Cardiac muscle cell (in vitro differentiated cells and primary cell): ENCODE measurements at regions not wholly inside any gene's neighbourhood (a gene's known extent, or its start where the extent isn't known, plus 50 kb on each side); places are given as distances from the start of the nearest gene placed in this dataset.
A peak's percentile ranks its signal among the peaks of the same experiment; 100 is the strongest.

Experiments
- DNase-seq, 2 donors: peaks; one replicate each; pipeline versions ENCODE4 v3.0.0 to v3.0.0-alpha.2; 2010 to 2017; ENCODE audit warnings: low read depth in 1 of 2, low spot score in 1 of 2
- H3K27ac ChIP-seq: fragments of 200-600 bp; sonication (generic); 2 replicates; pipeline ENCODE4 v1.5.1; 2016
- H3K27me3 ChIP-seq: fragments of 200-600 bp; sonication (generic); 2 replicates; pipeline ENCODE4 v1.6.0; 2016; ENCODE audit warnings: control low read depth
- H3K36me3 ChIP-seq: fragments of 200-600 bp; sonication (generic); 2 replicates; pipeline ENCODE4 v1.5.1; 2016; ENCODE audit warnings: control low read depth
- H3K4me1 ChIP-seq: fragments of 200-600 bp; sonication (generic); 2 replicates; pipeline ENCODE4 v1.8.1; 2017; ENCODE audit warnings: low read depth, mild to moderate bottlenecking, mixed run types
- H3K4me3 ChIP-seq: fragments of 200-600 bp; sonication (generic); 2 replicates; pipeline ENCODE4 v1.5.1; 2016; ENCODE audit warnings: mild to moderate bottlenecking
- H3K9me3 ChIP-seq: fragments of 200-600 bp; sonication (generic); 2 replicates; pipeline ENCODE4 v1.5.1; 2017; ENCODE audit warnings: low read depth, mild to moderate bottlenecking, control low read depth
- TF ChIP-seq, protein P1 (sequence below): IDR thresholded peaks from 2 replicates; pipeline ENCODE4 v1.5.1; 2012; ENCODE audit warnings: low read depth, mild to moderate bottlenecking, low read length

GRCh38 chr4:123561525-123561924, 164.9 kb downstream of the SPRY1 start:
- DNase-seq, result no peak
- H3K4me3 ChIP-seq, result no peak overlapping the region
- H3K27ac ChIP-seq, result no peak overlapping the region
- no peaks in the 10 kb centered on the region for H3K36me3 ChIP-seq
- H3K9me3 ChIP-seq, result no peaks in the 10 kb centered on the region
- peaks cover 16% of the 10 kb centered on the region for H3K4me1 ChIP-seq
- H3K27me3 ChIP-seq, result no peaks in the 10 kb centered on the region
- TF ChIP-seq, protein P1, sequence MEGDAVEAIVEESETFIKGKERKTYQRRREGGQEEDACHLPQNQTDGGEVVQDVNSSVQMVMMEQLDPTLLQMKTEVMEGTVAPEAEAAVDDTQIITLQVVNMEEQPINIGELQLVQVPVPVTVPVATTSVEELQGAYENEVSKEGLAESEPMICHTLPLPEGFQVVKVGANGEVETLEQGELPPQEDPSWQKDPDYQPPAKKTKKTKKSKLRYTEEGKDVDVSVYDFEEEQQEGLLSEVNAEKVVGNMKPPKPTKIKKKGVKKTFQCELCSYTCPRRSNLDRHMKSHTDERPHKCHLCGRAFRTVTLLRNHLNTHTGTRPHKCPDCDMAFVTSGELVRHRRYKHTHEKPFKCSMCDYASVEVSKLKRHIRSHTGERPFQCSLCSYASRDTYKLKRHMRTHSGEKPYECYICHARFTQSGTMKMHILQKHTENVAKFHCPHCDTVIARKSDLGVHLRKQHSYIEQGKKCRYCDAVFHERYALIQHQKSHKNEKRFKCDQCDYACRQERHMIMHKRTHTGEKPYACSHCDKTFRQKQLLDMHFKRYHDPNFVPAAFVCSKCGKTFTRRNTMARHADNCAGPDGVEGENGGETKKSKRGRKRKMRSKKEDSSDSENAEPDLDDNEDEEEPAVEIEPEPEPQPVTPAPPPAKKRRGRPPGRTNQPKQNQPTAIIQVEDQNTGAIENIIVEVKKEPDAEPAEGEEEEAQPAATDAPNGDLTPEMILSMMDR, result no peak

- DNase-seq, result peak in 1 of 2 donors; percentile 25
- Histone ChIP-seq H3K36me3 (no peaks in the 10 kb centered on the region), H3K27ac (no peak overlapping the region), H3K4me1 (peaks cover 16% of the 10 kb centered on the region), H3K27me3 (no peaks in the 10 kb centered on the region), H3K4me3 (no peak overlapping the region), H3K9me3 (no peaks in the 10 kb centered on the region)
- TF ChIP-seq, protein P1, result no peak
Observed at GRCh38 chr4:123562994-123563750, 166.6 kb downstream of the SPRY1 start.

GRCh38 chr4:123564758-123565346, 168.3 kb downstream of the SPRY1 start:
- Histone ChIP-seq H3K4me3 (no peak overlapping the region), H3K4me1 (peaks cover 14% of the 10 kb centered on the region), H3K27ac (no peak overlapping the region), H3K36me3 (no peaks in the 10 kb centered on the region), H3K9me3 (no peaks in the 10 kb centered on the region), H3K27me3 (no peaks in the 10 kb centered on the region)
- TF ChIP-seq, protein P1, result peak; percentile 89
- DNase-seq, result peak; percentile 86 to 88

DNA sequence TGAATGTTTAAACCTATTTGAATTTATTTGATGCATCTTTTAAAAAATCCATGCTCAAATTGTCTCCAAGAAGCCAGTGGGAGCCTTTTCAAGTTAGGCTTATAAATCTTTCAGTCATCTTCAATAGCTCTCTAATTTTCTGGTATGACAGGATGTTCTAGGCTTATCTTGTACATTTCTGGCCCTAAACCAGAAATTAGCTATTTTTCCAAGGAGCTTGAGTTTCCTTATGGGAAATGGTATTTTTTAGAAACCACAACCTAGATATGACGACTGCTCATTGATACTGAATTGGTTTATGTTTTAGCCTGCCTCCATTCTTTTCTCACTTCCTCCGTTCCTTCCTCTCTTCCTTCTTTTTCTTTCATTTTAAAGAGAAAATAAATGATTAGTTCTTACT, 172.3 kb downstream of the SPRY1 start:
- H3K27ac ChIP-seq, result no peak overlapping the region
- H3K4me3 ChIP-seq, result no peak overlapping the region
- no peaks in the 10 kb centered on the region for H3K36me3 ChIP-seq
- DNase-seq, result peak in 1 of 2 donors; percentile 80
- no peaks in the 10 kb centered on the region for H3K9me3 ChIP-seq
- no peaks in the 10 kb centered on the region for H3K27me3 ChIP-seq
- H3K4me1 ChIP-seq, result peaks cover 6% of the 10 kb centered on the region
- TF ChIP-seq, protein P1, result no peak

GRCh38 chr4:123569541-123569940, 172.9 kb downstream of the SPRY1 start:
- Histone ChIP-seq H3K27me3 (no peaks in the 10 kb centered on the region), H3K27ac (no peak overlapping the region), H3K9me3 (no peaks in the 10 kb centered on the region), H3K36me3 (no peaks in the 10 kb centered on the region), H3K4me3 (no peak overlapping the region), H3K4me1 (peaks cover 1% of the 10 kb centered on the region)
- DNase-seq, result no peak
- TF ChIP-seq, protein P1, result no peak
